ENCODE measurements at regions not wholly inside any gene's neighbourhood (a gene's known extent, or its start where the extent isn't known, plus 50 kb on each side); places are given as distances from the start of the nearest gene placed in this dataset.
"Not testable (repeated sequence)": the region's sequence is repeated elsewhere in the genome, so short reads cannot be mapped to it uniquely, and the experiment has no call there.

DNA sequence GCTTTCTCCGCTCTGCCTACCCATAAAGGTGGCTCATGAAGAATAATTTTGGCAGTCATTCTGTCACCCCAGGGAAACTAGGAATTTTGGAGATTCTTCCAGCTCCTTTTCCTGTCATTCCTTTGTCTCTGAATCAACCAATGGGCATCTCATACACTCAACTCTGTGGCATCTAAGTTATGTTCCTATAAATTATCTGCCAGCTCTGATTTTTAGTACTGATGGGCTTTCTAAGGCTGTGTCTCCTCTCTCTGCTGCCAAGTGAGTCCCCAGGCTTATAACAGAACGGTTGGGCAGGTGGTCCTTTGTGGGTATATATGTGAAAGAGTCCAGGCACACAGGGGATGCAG, 226.8 kb downstream of the NMUR2 start:
- DNase-seq: no peak
- Histone ChIP-seq H3K4me1 (no peaks in the 10 kb centered on the region), H3K27me3 (no peaks in the 10 kb centered on the region), H3K9me3 (no peaks in the 10 kb centered on the region), H3K27ac (no peak overlapping the region), H3K4me3 (no peak overlapping the region), H3K36me3 (ENCODE audit: low read depth, missing control alignments) (no peaks in the 10 kb centered on the region)
- 61 to 88% methylated on average over 2 of the region's 2 CpGs for WGBS, 2 donors
- intact Hi-C loops (cut with DNase I; ENCODE audit: low total_unique reads): no loop called here
- TF ChIP-seq POLR2A (IDR thresholded peaks at IDR 0.05): no peak
- TF ChIP-seq, protein P1, sequence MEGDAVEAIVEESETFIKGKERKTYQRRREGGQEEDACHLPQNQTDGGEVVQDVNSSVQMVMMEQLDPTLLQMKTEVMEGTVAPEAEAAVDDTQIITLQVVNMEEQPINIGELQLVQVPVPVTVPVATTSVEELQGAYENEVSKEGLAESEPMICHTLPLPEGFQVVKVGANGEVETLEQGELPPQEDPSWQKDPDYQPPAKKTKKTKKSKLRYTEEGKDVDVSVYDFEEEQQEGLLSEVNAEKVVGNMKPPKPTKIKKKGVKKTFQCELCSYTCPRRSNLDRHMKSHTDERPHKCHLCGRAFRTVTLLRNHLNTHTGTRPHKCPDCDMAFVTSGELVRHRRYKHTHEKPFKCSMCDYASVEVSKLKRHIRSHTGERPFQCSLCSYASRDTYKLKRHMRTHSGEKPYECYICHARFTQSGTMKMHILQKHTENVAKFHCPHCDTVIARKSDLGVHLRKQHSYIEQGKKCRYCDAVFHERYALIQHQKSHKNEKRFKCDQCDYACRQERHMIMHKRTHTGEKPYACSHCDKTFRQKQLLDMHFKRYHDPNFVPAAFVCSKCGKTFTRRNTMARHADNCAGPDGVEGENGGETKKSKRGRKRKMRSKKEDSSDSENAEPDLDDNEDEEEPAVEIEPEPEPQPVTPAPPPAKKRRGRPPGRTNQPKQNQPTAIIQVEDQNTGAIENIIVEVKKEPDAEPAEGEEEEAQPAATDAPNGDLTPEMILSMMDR (IDR thresholded peaks at IDR 0.05): no peak

DNA sequence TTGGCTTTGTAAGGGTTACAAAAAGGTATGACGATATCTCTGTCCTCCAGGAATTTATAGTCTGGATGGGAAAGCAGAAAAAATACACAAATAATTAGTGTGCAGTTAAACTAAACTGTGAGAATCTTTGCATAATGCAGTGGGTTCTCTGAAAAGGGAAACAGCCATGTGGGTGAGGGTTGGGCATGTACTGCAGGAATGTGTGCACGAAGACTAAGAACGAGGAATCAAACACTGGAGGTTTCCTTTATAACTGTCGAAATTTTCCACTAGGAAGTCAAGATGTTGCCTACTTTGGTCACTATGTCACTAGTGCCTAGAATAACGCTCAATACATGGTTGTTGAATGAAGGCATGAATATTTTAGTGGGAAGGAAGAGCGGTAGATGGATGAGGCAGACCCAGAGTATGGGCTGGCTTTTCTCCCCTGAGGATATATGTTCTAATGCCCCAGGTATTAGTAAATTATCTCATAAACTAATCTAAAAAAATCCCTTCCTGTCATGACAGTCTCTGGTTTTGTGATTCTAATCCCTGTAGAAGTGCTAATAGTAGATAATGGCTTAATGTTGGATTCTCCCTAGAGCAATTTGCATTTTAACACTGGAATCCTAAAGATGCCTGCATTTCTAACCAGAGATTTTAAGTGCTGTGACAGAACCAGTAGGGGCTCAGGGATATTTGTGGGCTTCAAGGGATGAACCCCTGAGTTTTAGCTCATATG, 227.3 kb downstream of the NMUR2 start:
- no peak overlapping the region for H3K4me3 ChIP-seq
- intact Hi-C loops (cut with DNase I; ENCODE audit: low total_unique reads): no loop called here
- no peaks in the 10 kb centered on the region for H3K4me1 ChIP-seq
- no peaks in the 10 kb centered on the region for H3K9me3 ChIP-seq
- H3K36me3 ChIP-seq (ENCODE audit: low read depth, missing control alignments): no peaks in the 10 kb centered on the region
- no peak for TF ChIP-seq POLR2A (IDR thresholded peaks at IDR 0.05)
- TF ChIP-seq, protein P1 (IDR thresholded peaks at IDR 0.05): no peak
- DNase-seq: no peak
- 80 to 82% methylated on average over 6 of the region's 6 CpGs for WGBS, 2 donors
- no peak overlapping the region for H3K27ac ChIP-seq
- no peaks in the 10 kb centered on the region for H3K27me3 ChIP-seq

DNA sequence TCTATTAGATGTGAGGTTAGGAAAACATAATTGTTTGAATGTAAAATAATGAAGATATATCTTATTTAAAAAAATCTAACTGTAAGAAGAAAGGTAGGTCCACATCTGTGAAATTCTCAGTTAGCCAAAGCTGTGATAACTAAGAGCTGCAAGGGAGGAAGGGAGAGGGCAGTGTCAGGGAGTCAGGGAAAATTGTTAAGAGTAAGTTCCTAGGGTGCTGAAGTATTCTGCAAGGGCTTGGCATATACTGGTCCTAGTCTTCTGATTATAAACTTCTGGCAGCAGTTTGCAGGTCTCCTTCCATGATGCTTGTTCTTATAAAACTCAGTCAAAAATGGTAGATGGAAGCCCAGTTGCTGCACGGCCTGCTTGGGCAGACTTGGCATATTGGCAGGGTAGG, 233.2 kb downstream of the NMUR2 start:
- WGBS, 2 donors: 90 to 91% methylated on average over 1 of the region's 1 CpG
- intact Hi-C loops (cut with DNase I; ENCODE audit: low total_unique reads): no loop called here
- Histone ChIP-seq H3K4me3 (no peak overlapping the region), H3K9me3 (no peaks in the 10 kb centered on the region), H3K27me3 (no peaks in the 10 kb centered on the region), H3K27ac (no peak overlapping the region), H3K4me1 (no peaks in the 10 kb centered on the region), H3K36me3 (ENCODE audit: low read depth, missing control alignments) (no peaks in the 10 kb centered on the region)
- TF ChIP-seq, protein P1 (IDR thresholded peaks at IDR 0.05): no peak
- TF ChIP-seq POLR2A (IDR thresholded peaks at IDR 0.05): no peak
- DNase-seq: no peak

DNA sequence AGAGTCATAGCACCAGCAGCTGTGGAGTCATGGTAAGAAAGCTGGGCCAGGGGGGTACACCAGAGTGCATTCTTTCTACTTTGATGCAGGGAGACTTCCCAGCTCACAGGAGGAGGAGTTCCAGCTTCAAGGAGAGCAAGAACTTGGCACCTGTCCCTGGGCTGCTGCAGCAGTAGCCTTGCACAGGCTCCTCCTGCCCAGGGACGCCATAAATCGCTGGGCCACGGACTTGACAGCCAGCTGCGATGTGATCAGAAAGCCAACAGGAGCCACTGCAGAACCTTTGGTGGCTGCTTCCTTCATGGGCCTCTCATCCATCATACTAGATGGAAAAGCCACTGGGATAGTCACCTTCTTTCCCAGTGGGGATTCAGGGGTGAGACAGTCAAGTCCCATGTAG, 234.7 kb downstream of the NMUR2 start:
- Histone ChIP-seq H3K36me3 (ENCODE audit: low read depth, missing control alignments) (no peaks in the 10 kb centered on the region), H3K4me1 (no peaks in the 10 kb centered on the region), H3K27me3 (no peaks in the 10 kb centered on the region), H3K9me3 (no peaks in the 10 kb centered on the region), H3K4me3 (no peak overlapping the region), H3K27ac (no peak overlapping the region)
- DNase-seq: peak; percentile 63
- intact Hi-C loops (cut with DNase I; ENCODE audit: low total_unique reads): no loop called here
- WGBS, 2 donors: 26 to 39% methylated on average over 4 of the region's 4 CpGs
- TF ChIP-seq, protein P1 (IDR thresholded peaks at IDR 0.05): no peak
- TF ChIP-seq POLR2A (IDR thresholded peaks at IDR 0.05): no peak

DNA sequence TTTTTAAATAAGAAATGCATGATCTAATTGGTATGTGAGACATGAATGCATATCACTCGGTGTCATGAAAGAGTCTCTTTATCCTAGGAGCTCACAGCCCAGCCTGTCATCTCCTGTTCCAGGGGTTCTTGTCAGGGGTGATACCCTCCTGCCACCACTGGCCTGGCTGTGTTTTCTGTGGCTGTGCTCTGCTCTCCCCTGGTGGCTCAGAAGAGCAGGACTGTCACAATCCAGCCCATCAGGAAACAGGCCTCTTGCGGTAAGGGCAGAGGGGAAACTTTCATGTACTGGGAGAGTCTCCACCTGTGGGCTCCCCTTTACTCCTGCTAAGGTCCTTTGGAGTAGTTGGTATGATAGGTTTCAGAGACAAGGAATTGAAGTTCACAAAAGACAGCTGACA, 240.2 kb upstream of the GLRA1 start:
- no peak overlapping the region for H3K27ac ChIP-seq
- WGBS, 2 donors: 85 to 87% methylated on average over 2 of the region's 2 CpGs

DNA sequence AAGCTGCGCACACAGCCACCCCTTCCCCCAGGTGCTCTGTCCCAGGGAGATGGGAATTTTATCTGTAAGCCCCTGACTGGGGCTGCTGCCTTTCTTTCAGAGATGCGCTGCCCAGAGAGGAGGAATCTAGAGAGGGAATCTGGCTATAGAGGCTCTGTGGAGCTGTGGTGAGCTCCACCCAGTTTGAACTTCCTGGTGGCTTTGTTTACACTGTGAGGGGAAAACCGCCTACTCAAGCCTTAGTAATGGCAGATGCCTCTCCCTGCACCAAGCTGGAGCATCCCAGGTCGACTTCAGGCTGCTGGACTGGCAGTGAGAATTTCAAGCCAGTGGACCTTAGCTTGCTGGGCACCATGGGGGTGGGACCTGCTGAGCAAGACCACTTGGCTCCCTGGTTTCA, 235.2 kb upstream of the GLRA1 start:
- DNase-seq; H3K4me3 ChIP-seq; H3K36me3 ChIP-seq (ENCODE audit: low read depth, missing control alignments); intact Hi-C loops (cut with DNase I; ENCODE audit: low total_unique reads); H3K4me1 ChIP-seq; H3K27ac ChIP-seq; H3K9me3 ChIP-seq; H3K27me3 ChIP-seq: not testable (repeated sequence)
- WGBS, 2 donors: 69 to 75% methylated on average over 4 of the region's 4 CpGs

More for the DNA sequence above, 240.2 kb upstream of the GLRA1 start:
- Histone ChIP-seq H3K4me3 (no peak overlapping the region), H3K36me3 (ENCODE audit: low read depth, missing control alignments) (no peaks in the 10 kb centered on the region), H3K27me3 (no peaks in the 10 kb centered on the region), H3K9me3 (no peaks in the 10 kb centered on the region), H3K4me1 (no peaks in the 10 kb centered on the region)
- TF ChIP-seq POLR2A (IDR thresholded peaks at IDR 0.05): no peak
- TF ChIP-seq, protein P1 (IDR thresholded peaks at IDR 0.05): no peak
- intact Hi-C loops (cut with DNase I; ENCODE audit: low total_unique reads): no loop called here
- DNase-seq: no peak

DNA sequence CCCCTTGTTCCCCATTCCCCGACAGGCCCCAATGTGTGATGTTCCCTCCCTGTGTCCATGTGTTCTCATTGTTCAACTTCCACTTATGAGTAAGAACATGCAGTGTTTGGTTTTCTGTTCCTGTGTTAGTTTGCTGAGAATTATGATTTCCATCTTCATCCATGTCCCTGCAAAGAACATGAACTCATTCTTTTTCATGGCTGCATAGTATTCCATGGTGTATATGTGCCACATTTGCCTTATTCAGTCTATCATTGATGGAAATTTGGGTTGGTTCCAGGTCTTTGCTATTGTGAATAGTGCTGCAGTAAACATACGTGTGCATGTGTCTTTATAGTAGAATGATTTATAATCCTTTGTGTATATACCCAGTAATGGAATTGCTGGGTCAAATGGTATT, 229.8 kb upstream of the GLRA1 start:
- intact Hi-C loops (cut with DNase I; ENCODE audit: low total_unique reads); H3K27me3 ChIP-seq; H3K36me3 ChIP-seq (ENCODE audit: low read depth, missing control alignments); H3K4me1 ChIP-seq; DNase-seq; H3K9me3 ChIP-seq; H3K4me3 ChIP-seq; H3K27ac ChIP-seq: not testable (repeated sequence)
- 89 to 96% methylated on average over 2 of the region's 2 CpGs for WGBS, 2 donors

Measured in testis (tissue), 2 donors.